ELR (cell line): ENCODE measurements at regions not wholly inside any gene's neighbourhood (a gene's known extent, or its start where the extent isn't known, plus 50 kb on each side); places are given as distances from the start of the nearest gene placed in this dataset.
"Not testable (repeated sequence)": the region's sequence is repeated elsewhere in the genome, so short reads cannot be mapped to it uniquely, and the experiment has no call there.

ENCODE experiments used
- DNase-seq: peaks from one replicate; pipeline ENCODE4 v3.0.0-alpha.2; 2015; ENCODE audit warnings: low read depth

GRCh38 chr5:12876541-12877298 lies 972.5 kb upstream of the CTNND2 start:
- DNase-seq: no peak

GRCh38 chr5:12870872-12871539 lies 966.8 kb upstream of the CTNND2 start:
- DNase-seq: no peak

GRCh38 chr5:12865529-12865928 lies 961.3 kb upstream of the CTNND2 start:
- peak; percentile 21 for DNase-seq

- peak; percentile 15 for DNase-seq
Measured at GRCh38 chr5:12861886-12862654, 957.8 kb upstream of the CTNND2 start.

GRCh38 chr5:12856105-12856504 lies 951.9 kb upstream of the CTNND2 start:
- not testable (repeated sequence) for DNase-seq

GRCh38 chr5:12854386-12854785 lies 950.1 kb upstream of the CTNND2 start:
- no peak for DNase-seq

GRCh38 chr5:12851761-12852160 lies 947.5 kb upstream of the CTNND2 start:
- no peak for DNase-seq

- peak; percentile 49 for DNase-seq
Measured at GRCh38 chr5:12848709-12849108, 944.5 kb upstream of the CTNND2 start.

- DNase-seq: no peak
Measured at GRCh38 chr5:12845549-12846159, 941.4 kb upstream of the CTNND2 start.

GRCh38 chr5:12840972-12841371 lies 936.7 kb upstream of the CTNND2 start:
- DNase-seq: no peak

GRCh38 chr5:12837592-12837991 lies 933.3 kb upstream of the CTNND2 start:
- DNase-seq: no peak

GRCh38 chr5:12825163-12825562 lies 920.9 kb upstream of the CTNND2 start:
- no peak for DNase-seq

GRCh38 chr5:12805165-12805698 lies 901.0 kb upstream of the CTNND2 start:
- no peak for DNase-seq

- DNase-seq: no peak
Measured at GRCh38 chr5:12799165-12799564, 894.9 kb upstream of the CTNND2 start.

GRCh38 chr5:12795333-12795663 lies 891.1 kb upstream of the CTNND2 start:
- DNase-seq: no peak

GRCh38 chr5:12794476-12795332 lies 890.5 kb upstream of the CTNND2 start:
- DNase-seq: no peak

GRCh38 chr5:12793373-12793772 lies 889.1 kb upstream of the CTNND2 start:
- DNase-seq: no peak

GRCh38 chr5:12780536-12780935 lies 876.3 kb upstream of the CTNND2 start:
- DNase-seq: peak; percentile 14

GRCh38 chr5:12777342-12777741 lies 873.1 kb upstream of the CTNND2 start:
- peak; percentile 66 for DNase-seq

GRCh38 chr5:12772276-12772675 lies 868.0 kb upstream of the CTNND2 start:
- peak; percentile 35 for DNase-seq

GRCh38 chr5:12759377-12759776 lies 855.1 kb upstream of the CTNND2 start:
- no peak for DNase-seq
